Loucy (cell line): ENCODE measurements at regions not wholly inside any gene's neighbourhood (a gene's known extent, or its start where the extent isn't known, plus 50 kb on each side); places are given as distances from the start of the nearest gene placed in this dataset.

Experiments
- CTCF ChIP-seq: fragments of 200-600 bp; sonication (generic); conservative IDR thresholded peaks from 2 replicates; pipeline ENCODE4 v1.5.1; 2014; ENCODE audit warnings: mild to moderate bottlenecking, antibody characterized with exemption, low read length
- EZH2phosphoT487 ChIP-seq: fragments of 200-600 bp; IDR thresholded peaks from 2 replicates; pipeline ENCODE4 v1.6.1; 2018; ENCODE audit warnings: antibody characterized with exemption, mild to moderate bottlenecking, moderate library complexity, borderline replicate concordance

DNA sequence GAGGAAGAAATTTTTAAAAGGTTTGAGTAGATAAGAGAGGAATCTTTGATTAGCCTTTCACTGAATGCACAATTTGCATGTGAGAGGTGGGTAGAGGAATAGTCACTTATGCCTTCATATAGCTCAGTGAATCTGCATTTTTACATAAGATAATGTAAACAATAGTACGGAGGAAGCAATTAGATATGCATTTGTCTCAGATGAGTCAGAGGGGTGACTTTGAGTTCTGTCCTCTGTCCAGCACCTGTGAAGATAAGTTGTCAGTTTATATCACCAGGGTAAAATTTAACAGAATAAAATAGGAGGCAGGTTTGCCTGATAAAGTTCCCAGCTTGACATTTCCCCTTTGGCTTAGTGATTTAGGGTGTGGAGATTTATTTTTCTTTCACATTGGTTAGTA is 841.9 kb downstream of the PCDH18 start:
- no peak for TF ChIP-seq CTCF
- no peak for TF ChIP-seq EZH2phosphoT487
